Astrocyte of the spinal cord (primary cell): ENCODE measurements at regions not wholly inside any gene's neighbourhood (a gene's known extent, or its start where the extent isn't known, plus 50 kb on each side); places are given as distances from the start of the nearest gene placed in this dataset.

Experiments
- DNase-seq: peaks from one replicate; pipeline ENCODE4 v3.0.0; 2011; ENCODE audit warnings: low read depth, low spot score
- H3K4me3 ChIP-seq: 2 replicates; pipeline ENCODE4 v1.5.1; 2011; ENCODE audit warnings: low read depth, mild to moderate bottlenecking, low read length, moderate library complexity
- in situ Hi-C: cut with HindIII; loops from 2 replicates; pipeline ENCODE4 v1.10.0; 2017; ENCODE audit warnings: low sequenced_read_pairs
- TF ChIP-seq, protein P1 (sequence below): IDR thresholded peaks from 2 replicates; pipeline ENCODE4 v1.5.1; 2012; ENCODE audit warnings: low read depth, mild to moderate bottlenecking, low read length, inconsistent platforms

- no peak for DNase-seq
- TF ChIP-seq, protein P1, sequence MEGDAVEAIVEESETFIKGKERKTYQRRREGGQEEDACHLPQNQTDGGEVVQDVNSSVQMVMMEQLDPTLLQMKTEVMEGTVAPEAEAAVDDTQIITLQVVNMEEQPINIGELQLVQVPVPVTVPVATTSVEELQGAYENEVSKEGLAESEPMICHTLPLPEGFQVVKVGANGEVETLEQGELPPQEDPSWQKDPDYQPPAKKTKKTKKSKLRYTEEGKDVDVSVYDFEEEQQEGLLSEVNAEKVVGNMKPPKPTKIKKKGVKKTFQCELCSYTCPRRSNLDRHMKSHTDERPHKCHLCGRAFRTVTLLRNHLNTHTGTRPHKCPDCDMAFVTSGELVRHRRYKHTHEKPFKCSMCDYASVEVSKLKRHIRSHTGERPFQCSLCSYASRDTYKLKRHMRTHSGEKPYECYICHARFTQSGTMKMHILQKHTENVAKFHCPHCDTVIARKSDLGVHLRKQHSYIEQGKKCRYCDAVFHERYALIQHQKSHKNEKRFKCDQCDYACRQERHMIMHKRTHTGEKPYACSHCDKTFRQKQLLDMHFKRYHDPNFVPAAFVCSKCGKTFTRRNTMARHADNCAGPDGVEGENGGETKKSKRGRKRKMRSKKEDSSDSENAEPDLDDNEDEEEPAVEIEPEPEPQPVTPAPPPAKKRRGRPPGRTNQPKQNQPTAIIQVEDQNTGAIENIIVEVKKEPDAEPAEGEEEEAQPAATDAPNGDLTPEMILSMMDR: no peak
- no peak overlapping the region for H3K4me3 ChIP-seq
- in situ Hi-C loops: no loop called here
These were observed 901.0 kb upstream of the CTNND2 start for GRCh38 chr5:12805165-12805698.

DNA sequence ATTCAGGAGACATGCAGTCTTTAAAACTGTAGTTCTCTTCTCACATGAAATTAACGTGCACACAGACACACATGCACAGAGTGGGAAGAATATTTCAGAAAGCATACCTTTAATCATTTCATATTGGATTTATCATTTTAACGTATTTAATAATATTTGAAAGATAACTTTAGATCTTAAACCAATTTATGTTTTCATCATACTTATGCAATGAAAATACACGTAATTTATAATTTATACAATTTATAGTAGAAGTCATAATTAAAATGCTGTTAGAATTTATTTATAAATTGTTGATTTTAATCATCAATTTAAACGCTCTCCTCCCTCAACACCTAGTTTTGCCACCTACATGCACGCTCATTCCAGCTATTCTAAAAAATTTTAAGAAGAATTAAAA lies 894.9 kb upstream of the CTNND2 start:
- no peak overlapping the region for H3K4me3 ChIP-seq
- DNase-seq: no peak
- TF ChIP-seq, protein P1: no peak
- in situ Hi-C loops: no loop called here

GRCh38 chr5:12795333-12795663 lies 891.1 kb upstream of the CTNND2 start:
- no peak overlapping the region for H3K4me3 ChIP-seq
- in situ Hi-C loops: no loop called here
- DNase-seq: no peak
- TF ChIP-seq, protein P1: no peak

GRCh38 chr5:12794476-12795332 lies 890.5 kb upstream of the CTNND2 start:
- in situ Hi-C loops: no loop called here
- TF ChIP-seq, protein P1: no peak
- DNase-seq: no peak
- no peak overlapping the region for H3K4me3 ChIP-seq

- no peak for DNase-seq
- TF ChIP-seq, protein P1: no peak
- no peak overlapping the region for H3K4me3 ChIP-seq
- in situ Hi-C loops: no loop called here
These were observed 889.1 kb upstream of the CTNND2 start for GRCh38 chr5:12793373-12793772.

- DNase-seq: no peak
- no peak overlapping the region for H3K4me3 ChIP-seq
- in situ Hi-C loops: no loop called here
- TF ChIP-seq, protein P1: no peak
These were observed 876.3 kb upstream of the CTNND2 start for GRCh38 chr5:12780536-12780935.
